HEK293T (cell line): ENCODE measurements at regions not wholly inside any gene's neighbourhood (a gene's known extent, or its start where the extent isn't known, plus 50 kb on each side); places are given as distances from the start of the nearest gene placed in this dataset.

Experiments used
- ARNT ChIP-seq: fragments of 450-650 bp; IDR thresholded peaks from 2 replicates; pipeline ENCODE4 v1.6.1; 2017; ENCODE audit warnings: mild to moderate bottlenecking
- BHLHE40 ChIP-seq: fragments of 450-650 bp; IDR thresholded peaks from 2 replicates; pipeline ENCODE4 v1.6.1; 2016; ENCODE audit warnings: mild to moderate bottlenecking, moderate library complexity, borderline replicate concordance
- ELF4 ChIP-seq: fragments of 450-650 bp; IDR thresholded peaks from 2 replicates; pipeline ENCODE4 v1.6.1; 2017; ENCODE audit warnings: antibody characterized with exemption
- FOXA1 ChIP-seq: fragments of 450-650 bp; IDR thresholded peaks from 2 replicates; pipeline ENCODE4 v1.6.1; 2016; ENCODE audit warnings: mild to moderate bottlenecking
- FOXK2 ChIP-seq: fragments of 450-650 bp; IDR thresholded peaks from 2 replicates; pipeline ENCODE4 v1.6.1; 2016; ENCODE audit warnings: mild to moderate bottlenecking
- FOXM1 ChIP-seq: fragments of 450-650 bp; IDR thresholded peaks from 2 replicates; pipeline ENCODE4 v1.6.1; 2017; ENCODE audit warnings: mild to moderate bottlenecking, borderline replicate concordance
- HDGF ChIP-seq: fragments of 450-650 bp; IDR thresholded peaks from 2 replicates; pipeline ENCODE4 v1.6.1; 2017; ENCODE audit warnings: antibody characterized with exemption, borderline replicate concordance
- NFRKB ChIP-seq: fragments of 450-650 bp; IDR thresholded peaks from 2 replicates; pipeline ENCODE4 v1.6.1; 2016; ENCODE audit warnings: mild to moderate bottlenecking, moderate library complexity
- PKNOX1 ChIP-seq: fragments of 450-650 bp; IDR thresholded peaks from 2 replicates; pipeline ENCODE4 v1.6.1; 2016
- SUZ12 ChIP-seq: fragments of 450-650 bp; IDR thresholded peaks from 2 replicates; pipeline ENCODE4 v1.6.1; 2016; ENCODE audit warnings: mild to moderate bottlenecking
- TARDBP ChIP-seq: fragments of 450-650 bp; IDR thresholded peaks from 2 replicates; pipeline ENCODE4 v1.6.1; 2016

DNA sequence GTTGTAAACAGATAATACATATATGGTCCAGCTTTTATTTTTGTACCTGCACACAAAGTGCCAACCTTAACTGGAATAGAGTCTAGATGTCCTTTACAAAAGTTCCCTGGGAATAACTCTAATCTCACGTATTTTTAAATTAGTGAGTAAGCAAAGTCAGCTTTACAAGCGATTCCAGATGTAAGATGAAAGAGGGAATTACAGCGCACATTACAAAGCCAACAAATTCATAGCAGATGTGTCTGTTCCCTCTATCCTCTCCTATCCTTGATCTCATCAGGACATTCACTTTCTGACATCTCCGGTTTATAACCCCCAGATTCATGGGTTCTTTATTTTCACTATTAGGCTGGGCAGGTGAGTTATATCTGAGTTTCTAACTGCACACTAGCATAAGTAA, 406.8 kb upstream of the ZNF385D start:
- TF ChIP-seq FOXA1 (no peak), SUZ12 (no peak), FOXK2 (no peak), FOXM1 (no peak), NFRKB (no peak), TARDBP (no peak), ARNT (no peak), HDGF (no peak), PKNOX1 (no peak), ELF4 (no peak), BHLHE40 (no peak)
